ENCODE measurements at regions not wholly inside any gene's neighbourhood (a gene's known extent, or its start where the extent isn't known, plus 50 kb on each side); places are given as distances from the start of the nearest gene placed in this dataset.

DNA sequence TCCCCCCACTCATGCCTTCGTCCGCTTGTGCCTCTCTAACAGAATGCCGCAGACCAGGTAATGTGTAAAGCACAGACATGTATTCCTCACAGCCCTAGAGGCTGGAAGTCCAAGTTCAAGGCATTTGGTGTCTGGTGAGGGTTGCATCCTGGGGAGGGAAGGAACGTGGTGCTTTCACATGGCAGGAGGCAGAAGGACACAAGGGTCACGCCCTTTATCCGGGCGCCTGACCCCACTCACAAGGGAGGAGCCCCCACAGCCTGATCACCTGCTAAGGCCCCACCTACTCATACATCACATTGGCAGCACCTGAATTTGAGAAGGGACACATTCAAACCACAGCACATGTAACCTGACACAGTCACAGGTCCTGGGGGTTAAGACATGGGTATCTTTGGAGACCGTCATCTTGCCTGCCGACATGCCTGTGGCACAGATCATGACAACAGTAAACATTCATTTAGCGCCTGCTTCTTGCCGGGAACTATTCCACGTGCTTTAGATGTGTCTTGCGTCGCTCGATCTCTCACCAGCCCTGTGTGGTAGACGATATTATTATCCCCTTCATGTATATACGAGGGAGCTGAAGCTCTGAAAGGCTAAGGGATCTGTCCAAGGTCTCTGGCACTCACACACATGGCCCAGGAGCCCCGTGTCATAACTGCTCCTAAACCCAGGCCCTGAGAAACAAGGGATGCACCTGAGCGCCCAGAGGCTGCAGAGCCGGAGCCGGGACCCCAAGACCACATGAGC is 235.6 kb downstream of the NPHP4 start:
- Histone ChIP-seq H3K36me3 (replicated peaks in 1 of 2; ENCODE audit: control extremely low read depth in 1 of 2, control insufficient read depth in 1 of 2, extremely low read depth in 1 of 2, insufficient read depth in 2 of 2, low read length in 1 of 2) (no peaks in the 10 kb centered on the region), H3K27me3 (replicated peaks in 1 of 4; ENCODE audit: control extremely low read depth in 1 of 4, control insufficient read depth in 3 of 4, insufficient read depth in 4 of 4, low read length in 3 of 4) (peaks cover 0 to under 1% (median 0%) of the 10 kb centered on the region in 4 experiments), H3K9ac (ENCODE audit: low read length) (no peak overlapping the region), H3K79me2 (ENCODE audit: control insufficient read depth, insufficient read depth, low read length) (no peaks in the 10 kb centered on the region), H2AFZ (ENCODE audit: insufficient read depth, low read depth, low read length, poor library complexity, severe bottlenecking) (no peak overlapping the region), H3K4me1 (ENCODE audit: control insufficient read depth in 2 of 2, insufficient read depth in 2 of 2, low read length in 2 of 2) (no peaks in the 10 kb centered on the region), H3K4me2 (replicated peaks; ENCODE audit: low read depth, low read length, poor library complexity, severe bottlenecking) (no peak overlapping the region), H3K4me3 (ENCODE audit: control extremely low read depth in 1 of 5, extremely low read depth in 1 of 5, insufficient read depth in 1 of 5, low read depth in 2 of 5, low read length in 4 of 5) (no peak overlapping the region), H4K20me1 (ENCODE audit: control insufficient read depth, insufficient read depth, low read length, poor library complexity, severe bottlenecking) (no peaks in the 10 kb centered on the region), H3K27ac (ENCODE audit: low read length in 2 of 2) (no peak overlapping the region), H3K9me3 (ENCODE audit: control extremely low read depth in 1 of 3, control insufficient read depth in 2 of 3, insufficient read depth in 1 of 3, low read length in 2 of 3) (peaks cover 0 to 7% (median 0%) of the 10 kb centered on the region in 3 donors)
- DNase-seq: no peak
- H3K27ac Mint-ChIP-seq: no peak overlapping the region
- peaks cover 3% of the 10 kb centered on the region for H3K27me3 Mint-ChIP-seq
- intact Hi-C loops (cut with micrococcal nuclease): no loop called here
- CTCF ChIA-PET: no interaction called here
- H3K4me3 Mint-ChIP-seq: no peak overlapping the region
- POLR2A ChIA-PET: no interaction called here
- WGBS (ENCODE audit: insufficient coverage): 86% methylated on average over 11 of the region's 21 CpGs
- no peak for ATAC-seq (ENCODE audit: low read depth)
- TF ChIP-seq, protein P1, sequence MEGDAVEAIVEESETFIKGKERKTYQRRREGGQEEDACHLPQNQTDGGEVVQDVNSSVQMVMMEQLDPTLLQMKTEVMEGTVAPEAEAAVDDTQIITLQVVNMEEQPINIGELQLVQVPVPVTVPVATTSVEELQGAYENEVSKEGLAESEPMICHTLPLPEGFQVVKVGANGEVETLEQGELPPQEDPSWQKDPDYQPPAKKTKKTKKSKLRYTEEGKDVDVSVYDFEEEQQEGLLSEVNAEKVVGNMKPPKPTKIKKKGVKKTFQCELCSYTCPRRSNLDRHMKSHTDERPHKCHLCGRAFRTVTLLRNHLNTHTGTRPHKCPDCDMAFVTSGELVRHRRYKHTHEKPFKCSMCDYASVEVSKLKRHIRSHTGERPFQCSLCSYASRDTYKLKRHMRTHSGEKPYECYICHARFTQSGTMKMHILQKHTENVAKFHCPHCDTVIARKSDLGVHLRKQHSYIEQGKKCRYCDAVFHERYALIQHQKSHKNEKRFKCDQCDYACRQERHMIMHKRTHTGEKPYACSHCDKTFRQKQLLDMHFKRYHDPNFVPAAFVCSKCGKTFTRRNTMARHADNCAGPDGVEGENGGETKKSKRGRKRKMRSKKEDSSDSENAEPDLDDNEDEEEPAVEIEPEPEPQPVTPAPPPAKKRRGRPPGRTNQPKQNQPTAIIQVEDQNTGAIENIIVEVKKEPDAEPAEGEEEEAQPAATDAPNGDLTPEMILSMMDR (IDR thresholded peaks at IDR 0.05): no peak
- TF ChIP-seq EZH2 (IDR thresholded peaks at IDR 0.05; ENCODE audit: borderline replicate concordance, insufficient read depth, low read depth, low read length, poor library complexity, severe bottlenecking): no peak
- H3K4me1 Mint-ChIP-seq: no peaks in the 10 kb centered on the region
- peaks cover 9% of the 10 kb centered on the region for H3K9me3 Mint-ChIP-seq (ENCODE audit: insufficient read depth)

DNA sequence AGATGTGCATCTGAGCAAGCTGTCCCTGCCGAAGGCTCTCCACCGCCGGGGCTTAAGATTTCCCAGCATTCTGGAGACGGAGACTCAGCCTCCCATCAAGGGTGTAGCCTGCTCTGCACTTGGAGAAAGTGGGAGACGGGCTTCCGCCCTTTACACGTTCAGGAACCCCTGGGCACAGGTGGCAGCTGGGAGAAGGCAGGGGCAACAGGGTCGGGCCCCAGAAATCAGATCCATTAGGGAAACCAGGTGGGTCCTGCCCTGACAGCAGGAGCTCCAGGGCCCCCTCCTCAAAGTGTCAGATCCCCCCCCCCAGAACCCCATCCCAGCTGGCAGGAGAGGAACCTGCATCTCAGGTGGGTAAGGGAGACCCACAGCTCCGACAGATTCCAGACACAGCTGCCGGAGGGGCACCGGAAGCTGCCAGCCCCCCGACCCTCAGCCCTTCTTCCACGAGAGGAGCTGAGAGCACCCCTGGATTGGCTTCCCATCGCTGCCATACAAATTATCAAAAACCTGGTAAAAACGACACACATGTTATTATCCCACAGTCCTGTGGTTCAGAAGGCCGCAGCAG is 236.6 kb downstream of the NPHP4 start:
- no peak for TF ChIP-seq EZH2 (IDR thresholded peaks at IDR 0.05; ENCODE audit: borderline replicate concordance, insufficient read depth, low read depth, low read length, poor library complexity, severe bottlenecking)
- TF ChIP-seq, protein P1 (IDR thresholded peaks at IDR 0.05): no peak
- H3K4me1 Mint-ChIP-seq: no peaks in the 10 kb centered on the region
- WGBS (ENCODE audit: insufficient coverage): 89% methylated on average over 16 of the region's 16 CpGs
- Histone ChIP-seq H3K27me3 (replicated peaks in 1 of 4; ENCODE audit: control extremely low read depth in 1 of 4, control insufficient read depth in 3 of 4, insufficient read depth in 4 of 4, low read length in 3 of 4) (no peaks in the 10 kb centered on the region), H4K20me1 (ENCODE audit: control insufficient read depth, insufficient read depth, low read length, poor library complexity, severe bottlenecking) (no peaks in the 10 kb centered on the region), H3K9ac (ENCODE audit: low read length) (no peak overlapping the region), H3K79me2 (ENCODE audit: control insufficient read depth, insufficient read depth, low read length) (no peaks in the 10 kb centered on the region), H3K4me1 (ENCODE audit: control insufficient read depth in 2 of 2, insufficient read depth in 2 of 2, low read length in 2 of 2) (no peaks in the 10 kb centered on the region), H3K4me3 (ENCODE audit: control extremely low read depth in 1 of 5, extremely low read depth in 1 of 5, insufficient read depth in 1 of 5, low read depth in 2 of 5, low read length in 4 of 5) (no peak overlapping the region), H3K27ac (ENCODE audit: low read length in 2 of 2) (no peak overlapping the region), H3K4me2 (replicated peaks; ENCODE audit: low read depth, low read length, poor library complexity, severe bottlenecking) (no peak overlapping the region), H3K36me3 (replicated peaks in 1 of 2; ENCODE audit: control extremely low read depth in 1 of 2, control insufficient read depth in 1 of 2, extremely low read depth in 1 of 2, insufficient read depth in 2 of 2, low read length in 1 of 2) (no peaks in the 10 kb centered on the region), H3K9me3 (ENCODE audit: control extremely low read depth in 1 of 3, control insufficient read depth in 2 of 3, insufficient read depth in 1 of 3, low read length in 2 of 3) (peaks cover 0 to 7% (median 0%) of the 10 kb centered on the region in 3 donors), H2AFZ (ENCODE audit: insufficient read depth, low read depth, low read length, poor library complexity, severe bottlenecking) (no peak overlapping the region)
- DNase-seq (no peak), ATAC-seq (ENCODE audit: low read depth) (no peak)
- H3K9me3 Mint-ChIP-seq (ENCODE audit: insufficient read depth): peaks cover 6% of the 10 kb centered on the region
- no peak overlapping the region for H3K27ac Mint-ChIP-seq
- ChIA-PET POLR2A (no interaction called here), CTCF (interaction anchor here (1.3 kb wide), 1 partner anchor 10 kb away, joined by 5 read pairs; no protein-coding TSS in a partner anchor)
- H3K4me3 Mint-ChIP-seq: no peak overlapping the region
- intact Hi-C loops (cut with micrococcal nuclease): no loop called here
- peaks cover 3% of the 10 kb centered on the region for H3K27me3 Mint-ChIP-seq
